ENCODE measurements at regions not wholly inside any gene's neighbourhood (a gene's known extent, or its start where the extent isn't known, plus 50 kb on each side); places are given as distances from the start of the nearest gene placed in this dataset.

DNA sequence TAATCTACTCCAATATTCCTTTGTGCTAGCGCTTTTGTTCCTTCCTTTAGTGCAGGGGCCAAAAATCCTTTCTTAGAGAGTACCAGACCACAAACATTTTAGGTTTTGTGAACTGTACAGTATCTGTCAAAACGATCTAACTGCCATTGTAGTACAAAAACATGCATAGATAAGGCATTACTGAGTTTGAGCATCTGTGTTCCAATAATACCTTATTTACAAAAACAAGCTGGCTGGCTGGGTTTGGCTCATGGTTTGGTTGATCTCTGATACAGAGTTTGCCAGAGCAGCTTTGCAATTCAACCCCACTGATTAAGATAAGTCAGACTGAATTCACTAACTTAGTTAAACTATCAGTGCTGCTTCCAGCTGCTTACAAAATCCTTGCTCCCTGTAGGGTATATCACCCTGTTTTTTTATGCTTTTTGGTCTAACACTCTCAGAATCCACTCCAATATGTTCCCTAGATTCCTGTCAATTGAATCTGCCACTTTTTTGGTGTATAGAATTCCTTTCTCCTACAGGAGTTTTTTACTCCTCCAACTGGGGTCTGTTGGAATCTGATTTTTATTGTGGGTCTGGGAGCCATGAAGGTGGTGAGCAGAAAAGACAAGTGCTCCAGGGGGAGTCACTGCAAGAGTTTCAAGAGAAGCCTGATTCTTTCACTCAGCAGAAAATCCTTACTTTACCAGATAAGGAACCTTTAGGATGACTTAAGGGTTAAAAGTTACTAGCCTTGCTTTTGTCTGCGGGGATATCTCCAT is 1399.4 kb downstream of the EFNB2 start:
- DNase-seq (ENCODE audit: low read depth): no peak

- DNase-seq (ENCODE audit: low read depth): no peak
These were observed 1407.7 kb downstream of the EFNB2 start for GRCh38 chr13:105127732-105128131.

DNA sequence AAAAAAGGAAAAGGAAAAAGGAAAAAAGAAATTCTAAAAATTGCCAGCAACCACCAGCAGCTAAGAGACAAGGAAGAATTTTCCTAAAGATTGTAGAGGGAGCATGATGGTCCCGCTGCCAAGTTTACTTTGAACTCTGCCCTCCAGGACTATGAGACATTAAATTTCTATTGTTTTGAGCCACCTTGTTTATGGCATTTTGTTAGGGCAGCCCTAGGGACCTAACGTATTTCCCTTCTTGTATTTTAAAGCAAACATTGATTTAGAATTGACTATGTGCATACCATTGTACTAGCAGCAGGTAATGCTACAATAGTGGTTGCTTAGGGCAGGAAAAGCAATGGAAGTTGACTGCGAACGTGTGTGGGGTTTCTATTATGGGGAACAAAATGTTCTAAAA is 1414.2 kb downstream of the EFNB2 start:
- no peak for DNase-seq (ENCODE audit: low read depth)

DNA sequence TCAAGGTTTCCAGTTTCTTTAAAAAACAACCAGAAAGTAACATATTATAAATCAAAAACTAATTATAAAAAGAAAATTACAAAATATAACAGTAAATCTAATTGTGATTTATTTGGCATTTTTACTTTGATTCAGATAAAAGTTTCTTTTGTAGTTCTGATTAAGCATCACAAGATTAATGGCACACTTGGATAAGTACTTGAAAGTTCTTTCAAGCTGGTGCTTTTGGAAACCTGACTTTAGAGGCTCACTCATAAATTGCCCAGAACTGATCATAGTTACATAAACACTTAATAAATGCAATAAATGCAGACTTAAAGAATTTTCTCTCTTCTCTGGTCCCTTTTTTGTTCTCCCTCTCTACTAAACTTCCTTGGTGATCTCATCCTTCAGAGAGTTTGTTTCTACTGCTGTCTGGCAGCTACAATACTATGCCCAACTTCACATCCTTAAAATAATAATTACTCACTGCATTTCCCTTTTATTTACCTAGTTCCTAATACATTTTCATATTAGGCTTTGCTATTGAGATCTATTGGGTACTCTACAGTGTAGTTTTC is 1417.0 kb downstream of the EFNB2 start:
- DNase-seq (ENCODE audit: low read depth): no peak

- DNase-seq (ENCODE audit: low read depth): no peak
These were observed 1418.5 kb downstream of the EFNB2 start for GRCh38 chr13:105116966-105117365.

DNA sequence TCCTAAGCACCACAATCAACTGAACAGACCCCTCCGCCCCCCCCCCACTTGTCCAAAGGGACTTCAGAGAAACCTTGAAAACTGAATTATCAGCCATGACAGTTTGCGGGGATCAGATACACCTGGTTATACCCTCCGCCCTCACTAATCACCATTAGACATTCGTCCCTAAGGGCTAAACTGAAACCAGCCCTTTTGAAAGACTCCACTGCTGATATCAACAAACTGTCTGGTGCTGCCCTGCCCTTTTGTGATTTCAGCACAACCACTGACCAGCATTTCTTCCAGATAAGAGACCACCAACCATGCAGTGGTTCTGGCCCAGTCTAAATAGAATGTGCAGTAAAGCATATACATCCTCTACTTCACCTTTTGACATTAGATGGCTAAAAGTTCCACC is 1422.9 kb downstream of the EFNB2 start:
- DNase-seq (ENCODE audit: low read depth): no peak

- no peak for DNase-seq (ENCODE audit: low read depth)
These were observed 1427.7 kb downstream of the EFNB2 start for GRCh38 chr13:105107781-105108180.

GRCh38 chr13:105105471-105105870 is 1430.0 kb downstream of the EFNB2 start:
- DNase-seq (ENCODE audit: low read depth): no peak

- DNase-seq (ENCODE audit: low read depth): no peak
These were observed 1437.9 kb downstream of the EFNB2 start for GRCh38 chr13:105097521-105097920.

GRCh38 chr13:105089858-105090643 is 1445.4 kb downstream of the EFNB2 start:
- DNase-seq (ENCODE audit: low read depth): no peak

GRCh38 chr13:105087945-105088344 is 1447.5 kb downstream of the EFNB2 start:
- DNase-seq (ENCODE audit: low read depth): no peak

DNA sequence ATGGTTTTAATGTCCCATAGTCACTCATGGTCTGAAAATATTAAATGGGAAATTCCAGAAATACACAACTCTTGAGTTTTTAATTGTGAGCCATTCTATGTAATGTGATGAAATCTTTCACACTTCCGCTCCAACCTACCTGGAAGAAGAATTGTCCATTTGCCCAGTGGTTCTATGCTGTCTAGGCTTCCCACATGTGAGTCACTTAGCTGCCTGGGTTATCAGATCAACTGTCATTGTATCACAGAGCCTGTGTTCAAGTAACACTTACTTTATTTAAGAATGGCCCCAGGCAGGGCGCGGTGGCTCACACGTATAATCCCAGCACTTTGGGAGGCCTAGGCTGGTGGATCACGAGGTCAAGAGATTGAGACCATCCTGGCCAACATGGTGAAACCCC is 1450.5 kb downstream of the EFNB2 start:
- no peak for DNase-seq (ENCODE audit: low read depth)

GRCh38 chr13:105083992-105084391 is 1451.5 kb downstream of the EFNB2 start:
- no peak for DNase-seq (ENCODE audit: low read depth)

GRCh38 chr13:105074755-105075154 is 1460.7 kb downstream of the EFNB2 start:
- DNase-seq (ENCODE audit: low read depth): no peak

- DNase-seq (ENCODE audit: low read depth): no peak
These were observed 1462.4 kb downstream of the EFNB2 start for GRCh38 chr13:105073041-105073440.

GRCh38 chr13:105070452-105070851 is 1465.0 kb downstream of the EFNB2 start:
- DNase-seq (ENCODE audit: low read depth): no peak

- DNase-seq (ENCODE audit: low read depth): no peak
These were observed 1466.4 kb downstream of the EFNB2 start for GRCh38 chr13:105069106-105069505.

DNA sequence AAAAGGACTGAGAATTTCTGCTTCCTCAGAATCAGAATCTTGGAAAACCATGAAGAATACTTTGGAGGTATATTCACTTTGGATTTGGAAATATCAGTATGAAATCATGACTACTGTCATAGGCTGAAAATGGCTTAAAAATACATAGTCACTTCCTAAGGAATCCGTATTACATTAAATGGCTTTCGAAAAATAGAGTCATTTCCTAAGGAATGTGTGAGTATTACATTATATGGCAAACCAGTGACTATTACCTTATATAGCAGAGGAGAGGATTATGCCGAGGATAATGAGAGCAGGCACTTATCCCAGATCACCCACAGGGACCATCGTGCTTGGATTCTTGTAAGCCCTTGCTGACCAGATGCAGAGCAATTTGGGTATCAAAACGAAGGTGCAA is 1471.8 kb downstream of the EFNB2 start:
- peak; percentile 23 for DNase-seq (ENCODE audit: low read depth)

GRCh38 chr13:105059786-105060185 is 1475.7 kb downstream of the EFNB2 start:
- DNase-seq (ENCODE audit: low read depth): no peak

DNA sequence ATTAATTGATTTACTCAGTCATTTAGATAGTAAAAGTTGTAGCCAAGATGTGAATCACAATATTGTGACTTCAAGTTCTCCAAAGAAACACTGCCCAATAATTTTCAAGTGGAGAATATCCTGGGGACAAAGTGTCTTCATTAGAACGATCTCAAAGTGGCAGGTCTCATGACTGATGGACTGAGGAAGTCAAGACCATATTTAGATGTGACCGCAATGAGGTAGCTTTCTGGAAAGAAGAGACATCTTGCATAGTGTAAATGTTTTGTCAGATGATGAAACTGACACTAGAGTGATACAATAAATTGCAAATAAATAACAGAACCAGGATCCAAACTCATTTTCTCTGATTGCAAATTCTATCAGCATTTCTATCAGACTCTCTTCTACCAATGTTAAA is 1476.9 kb downstream of the EFNB2 start:
- no peak for DNase-seq (ENCODE audit: low read depth)

DNA sequence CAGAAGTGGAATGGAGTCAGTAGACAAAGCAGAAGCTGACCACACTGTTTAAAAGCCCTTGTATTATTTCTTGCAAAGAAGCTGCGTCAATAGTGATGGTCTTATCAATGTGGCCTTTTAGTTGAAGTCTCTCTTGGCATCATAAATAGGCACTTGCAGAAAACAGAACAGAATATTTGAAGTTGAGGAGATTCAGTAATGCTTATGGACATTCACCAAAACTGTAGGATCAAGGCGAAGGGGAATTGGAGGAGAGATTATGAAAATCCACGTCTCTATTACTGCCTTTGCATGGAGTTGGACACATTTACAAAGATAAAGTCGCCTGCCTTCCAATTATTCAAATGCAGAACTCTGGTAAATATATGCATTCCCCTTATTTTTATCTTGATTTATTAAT is 1482.8 kb downstream of the EFNB2 start:
- no peak for DNase-seq (ENCODE audit: low read depth)

- DNase-seq (ENCODE audit: low read depth): peak; percentile 0
These were observed 1484.8 kb downstream of the EFNB2 start for GRCh38 chr13:105050686-105051085.

DNA sequence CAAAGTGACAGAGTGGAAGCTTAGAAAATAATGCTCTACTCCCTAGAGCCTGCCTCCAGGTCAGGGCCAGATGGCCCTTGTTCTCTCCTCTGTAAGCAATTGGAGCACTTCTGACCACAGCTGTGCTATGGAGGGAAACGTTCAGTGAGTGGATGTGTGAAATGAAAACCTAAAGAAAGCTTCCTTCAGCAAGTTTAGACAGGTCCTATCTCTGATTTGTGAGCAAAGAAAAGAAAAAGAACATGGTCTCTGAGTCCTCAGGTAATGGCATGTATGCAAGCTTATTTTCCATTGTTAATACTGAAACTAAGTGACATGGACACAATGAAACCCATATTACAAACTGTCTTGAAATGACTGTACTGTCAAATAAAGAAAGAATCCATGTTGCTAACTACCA is 1486.8 kb downstream of the EFNB2 start:
- DNase-seq (ENCODE audit: low read depth): no peak

Measured in ELR (cell line).